22Rv1 (cell line): ENCODE measurements at regions not wholly inside any gene's neighbourhood (a gene's known extent, or its start where the extent isn't known, plus 50 kb on each side); places are given as distances from the start of the nearest gene placed in this dataset.

ENCODE experiments used
- H3K27ac ChIP-seq: fragments of 450-650 bp; 2 replicates; pipeline ENCODE4 v1.5.1; 2017
- CTCF ChIP-seq: fragments of 450-650 bp; IDR thresholded peaks from 2 replicates; pipeline ENCODE4 v1.5.1; 2017; ENCODE audit warnings: mild to moderate bottlenecking
- ZFX ChIP-seq: fragments of 450-650 bp; IDR thresholded peaks from 2 replicates; pipeline ENCODE4 v1.6.1; 2017; ENCODE audit warnings: antibody characterized with exemption, borderline replicate concordance

DNA sequence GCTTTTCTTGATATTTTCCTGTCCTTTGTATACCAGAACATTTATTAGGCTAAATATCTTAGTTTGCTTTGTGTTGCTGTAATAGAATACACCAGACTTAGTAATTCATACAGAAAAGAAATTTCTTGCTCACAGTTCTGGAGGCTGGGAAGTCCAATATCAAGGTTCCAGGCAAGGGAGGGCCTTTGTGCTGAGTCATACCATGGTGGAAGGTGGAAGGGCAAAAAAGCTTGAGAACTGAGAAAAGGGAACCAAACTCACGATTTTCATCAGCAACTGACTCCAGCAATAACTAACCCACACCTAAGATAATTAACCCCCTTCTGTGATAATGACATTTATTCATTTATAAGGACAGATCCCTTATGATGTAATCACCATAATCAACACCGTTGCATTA is 496.9 kb upstream of the SUCLG2 start:
- no peak overlapping the region for H3K27ac ChIP-seq
- TF ChIP-seq CTCF (no peak), ZFX (no peak)

DNA sequence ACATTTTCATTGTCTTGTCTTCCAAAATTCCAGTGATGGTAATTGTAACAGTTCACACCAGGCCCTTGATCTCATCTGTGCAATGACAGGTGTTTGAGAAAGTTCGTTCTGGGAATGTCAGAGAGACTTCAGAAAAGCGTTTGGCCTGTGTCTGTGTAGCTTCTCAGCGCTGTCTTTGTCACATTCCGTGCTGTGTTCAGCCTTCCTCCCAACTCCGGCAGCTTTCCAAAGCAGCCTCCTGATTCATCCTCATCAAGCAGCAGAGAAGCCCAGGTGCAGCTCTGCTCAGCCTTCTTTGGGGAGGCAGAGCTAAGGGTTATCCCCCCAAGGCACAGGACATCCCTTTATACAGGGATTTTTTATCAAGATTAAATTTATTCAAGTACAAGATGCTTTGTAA is 494.0 kb upstream of the SUCLG2 start:
- no peak overlapping the region for H3K27ac ChIP-seq
- TF ChIP-seq ZFX (no peak), CTCF (no peak)

- no peak overlapping the region for H3K27ac ChIP-seq
- TF ChIP-seq ZFX = no peak
- no peak for TF ChIP-seq CTCF
Measured at GRCh38 chr3:68142441-68142840, 488.0 kb upstream of the SUCLG2 start.

GRCh38 chr3:68139897-68140296 is 485.5 kb upstream of the SUCLG2 start:
- H3K27ac ChIP-seq = no peak overlapping the region
- TF ChIP-seq CTCF = no peak
- TF ChIP-seq ZFX = no peak

DNA sequence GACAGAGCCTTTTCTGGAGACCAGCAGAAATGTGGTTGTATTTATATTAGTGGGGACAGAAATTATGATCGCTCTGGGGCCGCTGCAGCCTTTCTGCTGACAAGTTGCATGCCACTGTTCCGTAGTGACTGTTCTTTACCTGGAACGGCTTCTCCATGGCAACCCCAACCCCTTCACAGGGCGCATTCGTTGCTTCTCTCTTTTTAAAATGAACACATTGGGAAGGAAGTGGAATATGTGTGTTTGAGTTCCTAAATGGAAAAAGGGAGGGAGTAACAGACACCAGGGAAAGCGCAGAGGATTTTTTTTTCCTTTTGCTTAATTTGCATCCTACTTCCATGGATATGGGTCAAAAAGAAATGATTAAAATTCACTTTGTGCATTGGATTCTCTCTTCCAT is 482.0 kb upstream of the SUCLG2 start:
- no peak for TF ChIP-seq CTCF
- no peak for TF ChIP-seq ZFX

DNA sequence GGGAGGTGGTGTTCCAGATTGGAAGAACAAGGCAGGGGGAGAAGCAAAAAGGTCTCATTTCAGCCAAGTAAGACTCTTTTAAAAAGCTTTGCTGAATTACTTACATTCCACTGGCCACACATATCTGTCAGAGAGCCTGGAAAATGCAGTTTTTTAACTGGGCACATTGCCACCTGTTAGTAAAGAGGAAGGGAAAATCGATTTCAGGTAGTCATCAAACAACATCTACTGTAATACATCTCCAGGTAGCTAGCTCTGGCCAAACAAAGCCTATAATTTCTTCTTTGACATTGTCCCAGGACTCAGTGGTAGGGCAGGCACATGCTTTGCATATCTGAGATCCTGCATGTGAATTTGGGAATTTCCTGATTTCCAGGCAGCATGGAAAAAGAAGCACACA is 480.7 kb upstream of the SUCLG2 start:
- TF ChIP-seq CTCF (no peak), ZFX (no peak)
- H3K27ac ChIP-seq = no peak overlapping the region

More for the DNA sequence above, 482.0 kb upstream of the SUCLG2 start:
- H3K27ac ChIP-seq = no peak overlapping the region

GRCh38 chr3:68129065-68129464 is 474.7 kb upstream of the SUCLG2 start:
- TF ChIP-seq CTCF (no peak), ZFX (no peak)
- no peak overlapping the region for H3K27ac ChIP-seq
